NCI-H526 (cell line): ENCODE measurements at regions not wholly inside any gene's neighbourhood (a gene's known extent, or its start where the extent isn't known, plus 50 kb on each side); places are given as distances from the start of the nearest gene placed in this dataset.
"Not testable (repeated sequence)": the region's sequence is repeated elsewhere in the genome, so short reads cannot be mapped to it uniquely, and the experiment has no call there.

Experiments
- DNase-seq, 2 experiments: peaks; one replicate each; lab custom pipeline; 2025; lab: John Stamatoyannopoulos, UW

DNA sequence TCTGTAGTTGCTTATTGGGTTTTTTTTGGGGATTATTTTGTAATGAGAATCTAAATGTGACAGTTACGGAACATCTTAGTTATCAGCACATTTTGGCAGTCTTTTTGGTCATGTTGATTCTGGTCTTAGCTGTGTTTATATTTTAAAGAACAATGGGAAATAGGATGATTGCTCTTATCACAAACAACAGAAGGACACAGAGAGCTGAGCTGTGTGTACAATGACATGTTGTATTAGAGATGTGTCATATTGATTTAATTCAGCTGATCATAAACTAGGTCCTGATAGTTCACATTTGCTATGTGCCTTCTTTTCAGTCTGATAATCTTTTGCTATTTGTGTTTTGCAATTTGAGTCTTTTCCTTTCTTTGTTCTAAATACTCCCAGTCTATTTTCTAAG lies 781.7 kb downstream of the TRHDE start:
- DNase-seq = no peak

DNA sequence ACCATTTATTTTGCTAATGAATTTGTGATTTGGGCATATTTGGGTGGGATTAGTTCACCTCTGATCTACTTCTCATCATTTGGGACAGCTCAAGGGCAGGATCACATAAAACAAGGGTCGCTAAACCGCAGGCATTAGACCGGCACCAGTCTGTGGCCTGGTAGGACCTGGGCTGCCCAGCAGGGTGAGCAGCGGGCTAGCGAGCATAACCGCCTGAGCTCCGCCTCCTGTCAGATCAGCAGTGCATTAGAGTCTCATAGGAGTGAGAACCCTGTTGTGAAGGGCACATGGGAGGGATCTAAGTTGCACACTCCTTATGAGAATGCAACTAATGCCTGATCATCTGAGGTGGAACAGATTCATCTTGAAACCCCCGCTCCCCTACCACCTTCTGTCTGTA lies 785.3 kb downstream of the TRHDE start:
- DNase-seq = no peak

DNA sequence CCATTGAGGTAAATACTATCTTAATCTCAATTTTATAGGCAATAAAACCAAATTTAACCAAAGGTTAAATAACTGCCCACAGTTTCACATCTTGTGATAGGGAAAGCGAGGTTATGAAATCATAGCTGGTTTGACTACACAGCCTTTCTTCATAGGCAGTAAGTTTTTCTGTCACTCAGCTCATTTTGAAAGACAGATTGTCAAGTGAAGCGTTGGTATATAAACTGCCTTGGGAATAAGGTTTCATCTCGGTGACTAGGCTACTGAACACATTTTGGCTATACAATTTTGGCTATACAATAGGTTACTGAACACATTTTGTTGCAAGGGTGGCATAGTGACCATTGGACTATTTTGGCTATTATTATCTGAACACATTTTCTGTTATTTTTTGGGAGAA lies 793.7 kb downstream of the TRHDE start:
- no peak for DNase-seq

DNA sequence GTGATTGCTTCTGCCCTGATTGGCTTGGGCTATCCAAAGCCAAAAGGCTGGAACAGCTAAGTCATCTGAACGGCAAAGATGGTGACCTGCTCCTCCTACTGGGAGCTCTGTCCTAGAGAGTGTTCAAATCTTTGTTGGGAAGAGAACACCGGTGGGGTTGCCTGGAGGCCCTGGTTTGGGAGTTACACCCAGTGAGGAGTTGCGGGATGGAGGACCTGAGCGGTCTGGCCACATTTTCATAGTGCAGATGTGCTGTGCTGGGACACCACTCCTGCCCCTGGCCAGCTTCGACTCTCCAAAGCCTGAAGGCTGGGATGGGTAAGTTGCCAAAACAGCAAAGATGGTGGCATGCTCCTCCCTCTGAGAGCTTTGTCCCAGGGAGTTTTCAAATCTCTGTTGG lies 795.4 kb downstream of the TRHDE start:
- no peak for DNase-seq

DNA sequence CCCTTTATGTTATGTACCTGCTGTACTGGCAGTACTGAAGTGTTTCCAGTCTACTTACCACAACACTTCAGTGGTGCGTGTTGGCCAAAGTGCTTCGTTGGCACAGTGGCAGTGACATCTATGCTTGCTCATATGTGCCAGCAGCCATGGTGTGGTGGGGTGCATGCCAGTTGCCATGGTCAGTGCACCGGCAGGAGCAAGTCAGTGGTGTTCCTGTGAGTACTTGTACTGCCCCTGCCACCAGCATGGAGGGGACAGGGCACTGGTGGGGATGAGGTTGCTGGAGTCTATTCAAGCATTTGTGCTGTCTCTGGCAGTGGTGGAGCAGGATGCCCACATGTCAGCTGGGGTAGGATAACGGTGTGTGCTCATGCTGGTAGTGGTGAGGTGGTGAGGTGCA lies 800.0 kb downstream of the TRHDE start:
- no peak for DNase-seq

DNA sequence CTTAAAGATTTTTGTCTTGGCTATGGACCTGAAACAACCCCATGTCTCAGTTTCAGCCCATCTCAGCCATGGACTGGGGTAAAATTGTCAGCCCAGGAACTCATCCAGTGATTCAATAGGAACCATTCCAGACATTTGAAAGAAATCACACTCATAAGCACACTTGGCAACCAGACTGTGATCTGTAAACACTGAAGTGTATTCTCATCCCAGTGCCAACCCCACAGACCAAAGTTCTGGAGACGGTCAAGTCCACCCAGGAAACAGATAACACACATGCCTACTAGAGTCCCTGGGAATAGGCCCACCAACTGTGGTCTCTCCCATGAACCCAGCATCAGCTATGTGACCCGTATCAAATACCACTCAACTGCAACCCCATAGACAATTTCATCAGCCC lies 804.6 kb downstream of the TRHDE start:
- DNase-seq = no peak

DNA sequence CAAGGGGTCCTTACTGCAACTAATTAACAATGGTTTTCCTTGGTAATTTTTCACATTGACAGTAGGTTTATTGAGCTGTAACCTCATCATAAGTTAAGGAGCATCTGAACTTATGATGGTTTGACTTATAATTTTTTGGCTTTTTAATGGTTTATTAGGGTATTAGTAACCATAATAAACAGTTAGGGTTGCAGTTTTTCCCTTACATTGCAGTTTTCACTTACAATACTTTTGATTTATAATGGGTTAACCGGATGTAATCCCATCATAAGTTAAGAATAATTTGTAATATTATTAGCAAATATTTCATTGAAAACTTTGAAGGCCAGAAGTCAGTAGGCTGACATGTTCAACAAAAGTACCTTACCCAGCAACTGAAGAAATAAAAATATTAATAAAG lies 811.6 kb downstream of the TRHDE start:
- DNase-seq = no peak

DNA sequence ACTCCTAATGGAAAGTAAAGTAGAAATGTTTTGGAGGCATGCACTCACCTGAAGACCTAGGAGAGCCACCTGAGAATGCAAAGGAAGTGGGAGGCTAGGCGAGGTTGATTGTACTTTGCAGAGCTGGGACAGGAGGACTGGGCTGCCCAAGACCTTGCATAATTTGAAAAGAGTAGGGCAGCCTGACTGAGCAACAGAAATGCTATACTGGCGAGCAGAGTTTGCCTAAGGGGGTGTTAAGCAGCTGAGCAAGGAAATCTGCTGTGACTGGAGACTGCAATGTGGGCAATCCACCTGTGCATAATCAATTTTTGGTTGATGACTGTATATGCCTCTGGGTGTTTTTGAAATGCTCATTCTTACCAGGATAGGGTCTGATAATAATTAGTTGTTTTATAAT lies 834.1 kb downstream of the TRHDE start:
- no peak for DNase-seq

DNA sequence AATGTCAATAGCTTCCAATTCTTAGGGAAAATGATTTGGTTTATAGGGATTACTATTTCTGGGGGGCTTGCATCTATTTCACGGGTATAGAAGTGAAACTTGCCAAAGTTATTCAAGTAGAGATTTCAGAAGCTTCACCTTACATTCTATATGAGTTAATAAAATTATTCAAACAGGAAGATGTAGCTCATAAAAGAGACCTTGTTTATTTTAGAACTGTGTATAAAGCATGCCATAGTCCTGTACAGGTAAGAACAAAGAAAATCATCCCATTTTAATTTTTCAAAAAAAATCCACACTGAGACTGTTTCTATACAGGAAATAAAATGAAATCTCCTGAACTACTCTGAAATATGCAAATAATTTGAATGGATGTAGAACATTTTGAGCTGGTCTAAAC lies 834.7 kb downstream of the TRHDE start:
- DNase-seq = no peak

DNA sequence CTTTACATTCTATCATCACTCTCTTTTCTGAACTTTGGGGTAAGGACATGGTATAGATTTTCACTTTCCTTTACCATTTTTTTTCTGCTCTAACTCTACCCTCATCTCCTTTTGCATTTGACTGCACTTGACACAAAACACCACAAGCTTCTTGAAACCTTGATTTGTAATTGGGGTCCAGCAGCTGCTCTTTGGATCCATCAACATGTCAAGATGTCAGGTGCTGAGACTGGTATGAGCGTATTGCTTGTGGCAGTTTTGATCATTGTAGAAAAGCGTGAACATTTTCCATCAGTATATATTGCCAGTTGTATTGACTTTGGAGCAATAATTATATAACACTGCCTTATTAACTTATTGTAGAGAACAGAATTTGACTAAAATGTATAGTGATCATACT lies 838.6 kb downstream of the TRHDE start:
- no peak for DNase-seq

DNA sequence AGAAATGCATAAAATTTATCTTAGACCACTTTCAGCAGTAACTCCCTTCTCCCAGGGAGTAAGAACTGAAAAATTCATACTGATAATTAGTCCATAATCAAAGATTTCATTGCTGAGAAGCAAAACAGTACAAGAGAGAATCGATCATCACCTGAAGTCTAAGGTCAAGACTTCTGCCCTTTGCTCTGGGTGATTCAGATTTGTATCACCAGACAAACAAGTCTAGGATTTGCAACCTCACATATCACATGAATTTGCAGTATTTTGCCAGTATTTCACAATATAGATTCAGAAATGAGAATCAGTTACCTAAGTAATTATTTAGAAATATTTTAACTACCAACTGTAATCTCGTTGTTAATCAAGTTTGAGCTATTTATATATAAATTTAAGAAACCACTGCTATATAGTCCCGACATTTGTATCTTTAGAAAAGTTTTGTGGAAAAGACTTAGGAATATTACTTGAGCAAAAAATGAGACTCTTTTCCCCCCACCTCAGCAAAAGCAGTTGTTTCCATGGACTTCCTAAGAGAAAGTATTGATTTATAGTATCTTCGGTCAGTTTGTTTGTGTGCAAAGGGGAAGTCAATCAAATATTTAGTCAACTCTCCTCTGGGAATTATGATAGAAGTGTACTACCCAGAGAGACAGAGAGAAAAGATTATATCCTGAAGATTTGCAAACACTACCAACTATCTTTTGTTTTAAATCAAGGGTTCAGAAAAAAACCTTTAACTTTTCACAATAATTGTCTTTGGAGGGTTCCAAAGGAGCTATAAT lies 840.1 kb downstream of the TRHDE start:
- DNase-seq = no peak

DNA sequence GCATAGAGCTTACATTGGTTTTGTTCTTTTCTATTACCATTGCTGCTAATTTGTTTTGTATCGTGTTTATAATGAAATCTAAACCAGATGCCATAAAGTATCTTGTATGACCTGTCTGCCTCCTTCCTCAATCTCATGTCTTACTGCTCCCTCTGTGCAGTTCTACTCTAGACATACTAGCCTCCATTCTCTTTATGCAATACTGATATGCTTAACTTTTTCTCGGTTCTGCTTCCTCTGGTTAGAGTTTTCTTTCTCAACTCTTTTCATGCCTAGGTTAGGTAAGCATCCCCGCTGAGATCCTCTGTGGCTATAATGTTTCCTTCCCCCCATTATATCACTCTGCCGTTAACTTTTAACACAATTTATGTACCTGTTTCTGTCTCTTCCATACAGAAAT lies 852.3 kb downstream of the TRHDE start:
- DNase-seq = no peak

DNA sequence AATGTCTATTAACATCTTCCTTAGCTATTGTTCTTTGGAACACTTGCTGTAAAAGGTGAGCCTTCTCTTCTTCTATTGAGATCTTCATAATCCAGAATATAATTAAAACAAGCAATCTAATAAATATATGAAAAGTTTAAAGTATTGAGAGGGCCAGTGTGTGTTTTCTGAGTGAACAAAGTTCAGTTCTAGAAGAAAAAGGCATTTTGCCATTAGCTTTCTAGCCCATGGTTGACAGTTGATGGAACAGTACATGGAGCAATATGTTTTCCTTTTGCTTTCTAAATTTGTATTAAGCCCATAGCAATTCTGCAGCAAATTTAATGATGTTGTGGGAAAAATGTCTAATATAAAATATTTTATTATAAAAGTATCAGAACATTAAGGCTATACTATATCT lies 853.0 kb downstream of the TRHDE start:
- DNase-seq = no peak

DNA sequence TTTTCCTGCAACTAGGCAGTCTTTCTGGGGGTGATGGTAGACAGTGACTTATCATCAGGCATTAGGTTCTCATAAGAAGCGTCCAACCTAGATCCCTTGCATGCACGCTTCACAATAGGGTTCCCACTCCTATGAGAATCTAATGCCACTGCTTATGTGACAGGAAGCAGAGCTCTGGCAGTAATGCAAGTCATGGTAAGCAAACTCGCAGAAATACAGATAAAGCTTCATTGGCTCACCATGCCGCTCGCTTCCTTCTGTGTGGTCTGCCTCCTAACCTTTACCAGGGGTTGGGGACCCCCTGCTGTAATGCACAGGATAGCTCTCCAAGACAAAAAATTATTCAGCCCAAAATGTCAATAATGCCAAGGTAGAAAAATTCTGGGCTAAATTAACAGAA lies 864.2 kb downstream of the TRHDE start:
- no peak for DNase-seq

DNA sequence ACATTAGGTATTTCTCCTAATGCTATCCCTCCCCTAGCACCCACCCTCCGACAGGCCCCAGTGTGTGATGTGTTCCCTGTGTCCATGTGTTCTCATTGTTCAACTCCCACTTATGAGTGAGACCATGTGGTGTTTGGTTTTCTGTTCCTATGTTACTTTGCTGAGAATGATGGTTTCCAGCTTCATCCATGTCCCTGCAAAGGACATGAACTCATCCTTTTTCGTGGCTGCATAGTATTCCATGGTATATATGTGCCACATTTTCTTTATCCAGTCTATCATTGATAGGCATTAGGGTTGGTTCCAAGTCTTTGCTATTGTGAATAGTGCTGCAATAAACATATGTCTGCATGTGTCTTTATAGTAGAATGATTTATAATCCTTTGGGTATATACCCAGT lies 867.5 kb downstream of the TRHDE start:
- DNase-seq = not testable (repeated sequence)

DNA sequence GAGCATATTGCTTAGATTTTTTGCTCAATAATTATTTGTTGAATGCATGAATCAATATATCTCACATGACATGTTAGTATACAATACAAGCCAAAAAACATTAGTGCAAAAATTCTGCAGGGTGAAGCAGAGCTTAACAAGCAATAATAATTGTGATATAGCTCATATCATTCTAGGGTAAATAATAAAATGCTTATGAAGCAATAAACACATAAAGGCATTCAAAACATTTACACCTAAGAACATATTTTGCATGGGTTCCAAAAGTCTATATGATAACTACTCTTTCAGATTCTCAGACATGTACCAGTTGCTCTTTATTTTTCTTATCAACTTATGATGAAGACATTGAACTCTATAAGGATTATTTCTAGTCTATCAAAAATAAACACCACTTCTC lies 886.2 kb downstream of the TRHDE start:
- DNase-seq = no peak

DNA sequence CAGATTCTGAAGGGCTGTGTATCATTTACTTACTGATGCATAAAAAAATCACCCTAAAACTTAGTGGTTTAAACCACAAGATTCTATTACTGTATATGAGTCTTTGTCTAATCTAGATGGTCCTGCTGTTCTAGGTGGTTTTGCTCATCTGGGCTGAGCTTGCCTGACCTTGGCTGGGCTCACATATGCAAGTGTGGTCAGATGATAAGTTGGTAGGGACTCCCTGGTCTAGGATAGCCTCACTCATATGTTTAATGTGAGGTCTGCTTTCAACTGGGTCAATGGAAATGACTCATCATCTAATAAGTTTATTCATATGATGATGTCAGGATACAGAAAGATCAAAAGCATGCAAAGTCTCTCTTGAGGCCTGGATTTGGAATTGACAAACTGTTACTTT lies 887.8 kb downstream of the TRHDE start:
- DNase-seq = no peak

DNA sequence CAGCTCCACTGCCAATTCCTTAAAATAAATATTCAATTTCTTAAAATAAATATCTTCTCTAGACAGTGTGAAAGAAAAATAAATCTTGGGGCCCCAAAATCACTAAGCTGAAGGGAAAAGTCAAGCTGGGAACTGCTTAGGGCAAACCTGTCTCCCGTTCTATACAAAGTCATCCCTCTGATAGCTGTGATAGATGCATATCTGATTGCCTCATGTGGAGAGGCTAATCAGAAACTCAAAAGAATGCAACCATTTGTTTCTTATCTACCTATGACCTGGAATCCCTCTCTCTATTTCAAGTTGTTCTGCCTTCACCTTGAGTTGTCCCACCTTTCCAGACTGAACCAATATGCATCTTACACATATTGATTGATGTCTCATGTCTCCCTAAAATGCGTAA lies 889.8 kb downstream of the TRHDE start:
- DNase-seq = no peak

DNA sequence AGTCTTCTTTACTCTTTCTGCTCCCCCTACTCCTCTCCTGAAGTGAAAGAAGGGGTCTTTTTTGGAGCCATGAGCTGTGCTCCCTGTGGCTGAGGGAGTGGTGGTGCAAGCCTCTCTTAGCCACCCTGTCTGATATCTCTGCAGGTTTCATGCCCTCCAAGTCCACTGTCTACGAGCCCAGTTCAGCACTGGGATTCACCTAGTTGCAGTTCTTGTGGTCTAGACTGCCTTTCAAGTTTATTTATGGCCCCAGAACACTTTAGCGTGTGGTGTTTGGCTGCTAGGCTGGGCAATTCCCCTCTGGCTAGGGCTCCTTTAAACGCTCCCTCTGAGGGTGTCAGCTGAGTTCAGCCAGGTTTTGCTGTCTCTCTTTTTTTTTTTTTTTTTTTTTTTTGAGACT lies 908.6 kb downstream of the TRHDE start:
- DNase-seq = no peak

DNA sequence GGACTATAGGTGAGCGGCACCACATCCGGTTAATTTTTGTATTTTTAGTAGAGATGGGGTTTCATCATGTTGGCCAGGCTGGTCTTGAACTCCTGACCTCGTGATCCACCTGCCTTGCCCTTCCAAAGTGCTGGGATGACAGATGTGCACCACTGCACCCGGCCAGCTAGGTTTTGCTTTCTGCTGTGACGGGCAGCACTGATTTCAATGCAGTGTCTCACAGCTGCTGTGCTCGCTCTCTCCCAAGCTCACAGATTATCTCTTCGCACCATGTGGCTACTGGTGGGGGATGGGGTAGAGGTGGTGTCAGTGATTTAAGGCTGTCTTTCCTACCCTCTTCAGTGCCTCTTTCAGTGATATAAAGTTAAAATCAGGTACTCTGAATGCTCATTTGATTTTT lies 909.1 kb downstream of the TRHDE start:
- no peak for DNase-seq

DNA sequence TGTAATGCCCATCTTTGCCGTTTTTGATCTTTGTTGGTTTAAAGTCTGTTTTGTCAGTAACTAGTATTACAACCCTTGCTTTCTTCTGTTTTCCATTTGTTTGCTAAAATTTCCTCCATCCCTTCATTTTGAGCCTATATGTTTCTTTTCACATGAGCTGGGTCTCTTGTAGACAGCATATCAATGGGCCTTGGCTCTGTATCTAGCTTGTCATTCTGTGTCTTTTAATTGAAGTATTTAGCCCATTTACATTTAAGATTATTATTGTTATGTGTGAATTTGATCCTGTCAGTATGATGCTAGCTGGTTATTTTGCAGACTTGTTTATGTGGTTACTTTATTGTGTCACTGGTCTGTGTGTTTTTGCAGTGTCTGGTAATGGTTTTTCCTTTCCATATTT lies 913.2 kb downstream of the TRHDE start:
- DNase-seq = no peak

DNA sequence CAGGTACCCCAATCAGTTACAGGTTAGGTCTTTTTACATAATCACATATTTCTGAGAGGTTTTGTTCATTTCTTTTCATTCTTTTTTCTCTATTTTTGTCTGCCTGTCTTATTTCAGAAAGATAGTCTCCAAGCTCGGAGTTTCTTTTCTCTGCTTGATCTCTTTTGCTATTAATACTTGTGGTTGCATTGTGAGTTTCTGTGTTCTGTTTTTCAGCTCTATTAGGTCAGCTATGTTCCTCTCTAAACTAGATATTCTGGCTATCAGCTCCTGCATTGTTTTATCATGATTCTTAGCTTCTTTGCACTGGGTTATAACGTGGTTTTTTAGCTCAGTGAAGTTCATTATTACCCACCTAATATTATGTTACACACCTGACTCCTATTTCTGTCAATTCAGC lies 914.1 kb downstream of the TRHDE start:
- no peak for DNase-seq

DNA sequence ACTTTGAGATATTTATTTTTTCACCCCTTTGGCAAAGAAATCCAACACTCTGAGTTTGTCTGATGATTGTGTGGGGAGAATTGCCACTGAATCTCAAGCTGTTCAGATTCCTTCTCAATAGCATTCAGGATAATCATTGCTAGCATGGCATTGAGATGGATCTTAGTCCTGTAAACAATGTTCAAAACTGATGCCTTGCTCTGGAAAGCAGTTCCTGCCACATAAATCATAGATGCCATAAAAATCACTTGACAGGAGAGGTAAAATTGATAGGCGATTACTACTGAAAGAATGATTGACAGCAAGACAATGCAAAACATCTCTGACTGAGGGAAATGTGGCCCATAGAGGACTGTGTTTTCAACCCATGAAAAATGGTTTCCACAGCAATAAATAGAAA lies 915.6 kb downstream of the TRHDE start:
- DNase-seq = no peak

DNA sequence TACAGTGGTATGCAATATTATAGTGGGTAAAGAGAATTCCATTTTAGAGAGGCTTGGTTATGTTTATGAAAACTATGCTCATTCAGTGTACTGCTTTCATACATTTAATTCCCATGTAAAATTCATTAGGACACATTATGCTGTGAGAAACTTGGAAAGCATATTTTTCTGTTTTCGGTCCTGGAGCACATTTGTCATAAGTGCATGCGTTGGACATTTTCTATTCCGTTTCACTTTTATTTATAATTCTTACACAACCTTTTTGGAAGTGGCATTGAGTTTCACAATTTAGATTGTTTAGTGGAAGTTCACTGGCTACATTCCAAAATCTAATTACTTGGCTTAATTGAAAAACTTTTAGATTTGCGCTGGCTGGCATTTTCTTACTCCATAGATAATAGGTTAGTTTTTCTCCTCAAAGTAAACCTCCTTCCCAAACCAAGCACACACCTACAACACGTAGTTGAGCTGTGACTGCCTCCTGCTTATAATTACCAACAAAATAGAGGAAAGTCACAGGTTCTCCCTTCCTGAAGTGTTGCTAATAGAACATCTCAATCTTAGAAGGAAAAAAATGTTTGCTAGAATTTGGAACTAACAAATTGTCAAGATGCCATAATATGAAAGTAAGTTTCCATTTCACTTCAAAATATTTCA lies 938.5 kb downstream of the TRHDE start:
- DNase-seq = no peak
